ENCODE measurements at regions not wholly inside any gene's neighbourhood (a gene's known extent, or its start where the extent isn't known, plus 50 kb on each side); places are given as distances from the start of the nearest gene placed in this dataset.

- no peak for DNase-seq (ENCODE audit: low read depth in 4 of 4, low spot score in 3 of 4)
Observed at GRCh38 chr12:93099792-93100191, 170.7 kb upstream of the EEA1 start.

GRCh38 chr12:93100610-93101009, 171.5 kb upstream of the EEA1 start:
- no peak for DNase-seq (ENCODE audit: low read depth in 4 of 4, low spot score in 3 of 4)

DNA sequence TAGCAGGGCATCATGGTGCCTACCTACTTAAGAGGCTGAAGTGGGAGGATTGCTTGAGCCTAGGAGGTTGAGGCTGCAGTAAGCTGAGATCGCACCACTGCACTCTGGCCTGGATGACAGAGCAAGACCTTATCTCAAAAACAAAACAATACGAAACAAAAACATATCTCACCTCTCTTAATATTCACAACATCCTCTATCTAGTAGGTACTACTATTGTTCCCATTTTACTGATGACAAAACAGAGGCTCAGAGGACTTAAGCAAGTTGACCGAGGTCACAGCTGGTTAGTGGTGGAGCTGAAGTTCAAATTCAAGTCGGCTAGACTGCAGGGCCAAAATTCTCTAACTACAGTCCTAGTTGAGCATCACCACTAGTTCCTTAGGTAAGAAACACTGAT, 172.3 kb upstream of the EEA1 start:
- no peak for DNase-seq (ENCODE audit: low read depth in 4 of 4, low spot score in 3 of 4)

DNA sequence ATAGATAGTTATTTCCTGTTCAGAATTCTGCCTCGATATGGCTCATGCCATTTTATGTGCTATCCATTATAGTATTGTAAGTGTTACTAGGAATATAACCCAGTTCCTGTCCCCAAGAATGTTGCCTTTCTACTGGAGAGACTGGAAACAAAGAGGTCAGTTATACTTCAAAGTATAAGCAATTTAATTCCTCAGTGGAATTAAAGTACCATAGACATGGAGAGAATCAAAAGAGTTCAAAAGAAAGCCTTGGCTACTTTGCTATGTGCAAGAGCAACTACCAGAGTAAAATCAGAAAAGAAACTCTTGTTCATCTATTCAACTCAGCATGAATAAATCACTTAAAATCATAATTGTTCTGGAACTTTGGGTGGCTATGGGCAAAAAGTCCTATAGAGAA, 173.2 kb upstream of the EEA1 start:
- DNase-seq (ENCODE audit: low read depth in 4 of 4, low spot score in 3 of 4), result no peak

GRCh38 chr12:93102744-93103143, 173.6 kb upstream of the EEA1 start:
- no peak for DNase-seq (ENCODE audit: low read depth in 4 of 4, low spot score in 3 of 4)

DNA sequence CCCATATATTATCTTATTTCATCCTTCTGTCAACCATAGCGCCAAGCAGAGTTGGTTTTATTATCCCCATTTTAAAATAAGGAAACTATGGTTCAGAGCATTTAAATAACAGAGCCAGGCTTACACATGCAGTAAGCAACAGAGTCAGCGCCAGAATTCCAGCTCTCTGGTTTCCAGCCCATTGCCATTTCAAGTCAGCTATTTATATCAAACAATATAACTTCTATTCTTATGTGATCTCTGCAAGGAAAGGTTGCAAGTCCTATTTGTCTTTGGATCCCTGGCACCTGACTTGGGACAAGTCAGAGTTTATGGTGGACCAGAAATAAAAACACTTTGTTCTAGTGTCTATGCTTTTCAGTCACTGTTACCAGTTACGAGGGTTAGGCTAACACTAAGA, 174.1 kb upstream of the EEA1 start:
- DNase-seq (ENCODE audit: low read depth in 4 of 4, low spot score in 3 of 4), result no peak

DNA sequence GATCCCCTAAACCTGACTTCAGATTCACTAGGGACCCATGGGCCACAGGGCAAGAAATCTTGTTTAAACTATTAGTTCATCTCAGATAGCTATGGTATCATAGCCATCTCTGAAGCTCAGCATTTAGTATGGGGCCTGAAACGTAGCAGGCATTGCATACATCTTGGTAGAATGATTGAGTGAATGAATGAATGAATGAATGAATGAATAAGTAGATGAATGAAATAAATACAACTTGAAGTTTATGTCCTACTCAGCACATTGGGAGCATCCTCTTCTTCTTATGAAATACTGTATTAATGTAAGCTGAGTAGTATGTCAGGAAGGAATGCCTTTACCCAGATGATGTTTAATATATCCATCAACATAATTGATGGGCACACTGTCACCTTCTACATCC, 175.4 kb upstream of the EEA1 start:
- DNase-seq (ENCODE audit: low read depth in 4 of 4, low spot score in 3 of 4), result no peak

GRCh38 chr12:93106910-93107309, 177.8 kb upstream of the EEA1 start:
- no peak for DNase-seq (ENCODE audit: low read depth in 4 of 4, low spot score in 3 of 4)

GRCh38 chr12:93107514-93108312, 178.6 kb upstream of the EEA1 start:
- DNase-seq (ENCODE audit: low read depth in 4 of 4, low spot score in 3 of 4), result no peak

- no peak for DNase-seq (ENCODE audit: low read depth in 4 of 4, low spot score in 3 of 4)
Observed at GRCh38 chr12:93108985-93109384, 179.9 kb upstream of the EEA1 start.

- no peak for DNase-seq (ENCODE audit: low read depth in 4 of 4, low spot score in 3 of 4)
Observed at GRCh38 chr12:93109551-93110203, 180.6 kb upstream of the EEA1 start.

DNA sequence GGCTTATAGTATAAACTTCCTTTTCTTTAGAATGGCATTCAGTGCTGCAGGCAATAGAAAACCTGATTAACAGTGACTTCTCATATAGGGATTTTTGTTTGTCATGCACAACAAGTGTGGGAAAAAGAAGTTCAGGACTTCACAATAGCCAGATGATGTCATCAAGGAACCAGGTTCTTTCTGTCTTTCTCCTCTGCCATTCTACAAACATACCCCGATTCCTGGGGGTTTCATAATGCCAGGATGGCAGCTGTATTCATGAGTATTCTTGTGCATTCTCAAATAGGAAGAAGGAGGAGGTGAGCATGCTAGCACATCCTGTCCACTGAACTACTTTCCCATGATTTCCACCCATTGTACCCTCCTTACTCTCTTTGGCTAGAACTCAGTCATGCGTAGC, 182.7 kb upstream of the EEA1 start:
- no peak for DNase-seq (ENCODE audit: low read depth in 4 of 4, low spot score in 3 of 4)

DNA sequence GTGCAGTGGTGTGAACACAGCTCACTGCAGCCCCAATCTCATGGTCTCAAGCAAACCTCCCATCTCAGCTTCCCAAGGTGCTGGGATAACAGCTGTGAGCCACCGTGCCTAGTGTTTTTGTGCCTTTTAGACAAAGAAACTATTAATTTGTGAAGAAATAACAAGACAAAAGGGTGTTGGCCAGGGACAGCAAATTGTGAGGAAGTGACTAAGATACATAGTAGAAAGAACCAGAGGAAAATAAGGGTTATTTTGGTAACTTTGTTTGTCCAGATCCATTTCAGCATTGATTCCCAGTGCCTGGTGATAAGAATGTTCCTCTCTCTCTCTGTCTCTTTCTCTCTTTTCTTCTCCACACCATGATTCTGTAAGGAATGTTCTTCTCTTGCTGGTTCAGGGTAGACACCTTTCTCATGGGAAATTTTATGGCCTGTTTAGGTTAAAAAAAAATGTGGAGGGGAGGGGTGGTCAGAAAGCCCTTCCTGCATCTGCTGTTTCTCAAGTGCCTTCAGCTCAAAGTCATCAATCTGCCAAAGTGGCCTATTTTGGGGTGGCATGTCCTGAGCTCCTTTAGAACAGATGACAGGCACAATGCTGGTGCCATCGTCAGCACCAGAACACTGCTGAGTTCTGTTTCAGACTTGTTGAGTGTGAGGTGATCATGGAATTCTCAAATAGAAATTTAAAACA, 184.4 kb upstream of the EEA1 start:
- DNase-seq (ENCODE audit: low read depth in 4 of 4, low spot score in 3 of 4), result no peak

DNA sequence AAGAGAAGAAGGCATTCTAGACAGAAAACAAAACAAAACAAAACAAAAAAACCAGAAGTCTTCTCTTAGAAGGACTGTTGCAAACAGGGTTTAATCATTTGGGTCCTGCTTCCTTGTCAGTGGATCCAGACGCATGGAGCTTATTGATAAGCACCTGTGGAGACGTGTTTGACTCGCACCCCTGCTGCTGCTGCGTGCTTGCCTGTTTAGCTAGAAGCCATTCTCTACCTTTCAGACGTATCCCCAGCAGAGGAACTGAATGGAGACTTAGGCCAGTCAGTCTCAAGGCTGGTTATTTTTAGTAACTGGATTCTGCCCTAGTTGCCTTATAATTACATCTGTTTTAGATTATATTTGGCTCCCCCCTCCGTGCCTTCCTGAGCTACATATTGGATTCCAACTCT, 186.1 kb upstream of the EEA1 start:
- DNase-seq (ENCODE audit: low read depth in 4 of 4, low spot score in 3 of 4), result no peak

DNA sequence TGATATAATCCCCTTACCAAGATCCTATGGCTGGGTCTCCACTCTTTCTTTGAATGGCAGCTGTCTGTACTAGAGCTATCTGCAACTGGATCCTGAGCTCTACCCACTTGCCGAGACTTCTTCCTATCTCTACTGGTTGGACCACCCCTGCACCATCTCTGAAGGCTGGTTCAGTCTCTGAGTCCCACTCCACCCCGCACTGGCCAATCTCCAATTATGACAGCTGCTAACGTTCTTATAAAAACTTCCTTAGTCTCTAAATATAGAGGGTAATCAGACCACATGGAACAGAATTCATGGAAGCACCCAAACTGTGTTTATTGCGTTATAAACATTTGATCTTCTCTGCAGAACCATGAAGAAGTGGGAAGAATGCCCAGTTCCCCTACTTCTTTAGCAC, 186.6 kb upstream of the EEA1 start:
- DNase-seq (ENCODE audit: low read depth in 4 of 4, low spot score in 3 of 4), result no peak

GRCh38 chr12:93116632-93117031, 187.5 kb upstream of the EEA1 start:
- no peak for DNase-seq (ENCODE audit: low read depth in 4 of 4, low spot score in 3 of 4)

GRCh38 chr12:93121729-93122488, 192.8 kb upstream of the EEA1 start:
- no peak for DNase-seq (ENCODE audit: low read depth in 4 of 4, low spot score in 3 of 4)

- DNase-seq (ENCODE audit: low read depth in 4 of 4, low spot score in 3 of 4), result no peak
Observed at GRCh38 chr12:93122569-93123091, 193.5 kb upstream of the EEA1 start.

- no peak for DNase-seq (ENCODE audit: low read depth in 4 of 4, low spot score in 3 of 4)
Observed at GRCh38 chr12:93125126-93125525, 196.0 kb upstream of the EEA1 start.

DNA sequence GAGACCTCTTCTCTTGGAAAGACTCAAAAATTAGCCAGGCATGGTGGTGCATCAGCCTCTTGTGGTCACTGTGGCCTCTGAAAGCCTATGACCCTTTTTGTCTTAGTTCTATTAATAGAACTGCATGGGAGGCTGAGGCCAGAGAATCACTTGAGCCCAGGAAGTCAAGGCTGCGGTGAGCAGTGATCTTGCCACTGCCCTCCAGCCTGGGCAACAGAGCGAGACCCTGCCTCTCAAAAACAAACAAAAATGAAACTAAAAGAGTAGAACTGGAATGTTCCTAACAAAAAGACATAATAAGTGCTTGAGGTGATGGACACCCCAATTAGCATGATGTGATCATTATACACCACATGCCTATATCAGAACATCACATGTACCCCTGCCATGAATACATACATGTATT, 197.0 kb upstream of the EEA1 start:
- no peak for DNase-seq (ENCODE audit: low read depth in 4 of 4, low spot score in 3 of 4)

GRCh38 chr12:93127107-93127560, 198.0 kb upstream of the EEA1 start:
- DNase-seq (ENCODE audit: low read depth in 4 of 4, low spot score in 3 of 4), result no peak
